GM18505 (cell line): ENCODE measurements at regions not wholly inside any gene's neighbourhood (a gene's known extent, or its start where the extent isn't known, plus 50 kb on each side); places are given as distances from the start of the nearest gene placed in this dataset.
"Not testable (repeated sequence)": the region's sequence is repeated elsewhere in the genome, so short reads cannot be mapped to it uniquely, and the experiment has no call there.

ENCODE experiments used
- ATAC-seq: cut with Tn5 transposase; IDR thresholded peaks from one replicate; pipeline ENCODE4 v1.9.1; 2021; ENCODE audit not compliant: unreplicated experiment
- POLR2A ChIP-seq: IDR thresholded peaks from 4 replicates; pipeline ENCODE4 v1.6.1; 2011; ENCODE audit warnings: borderline replicate concordance; ENCODE audit not compliant: insufficient read depth, insufficient read length; ENCODE audit errors: extremely low read depth

GRCh38 chr6:81939766-81940165, 187.3 kb upstream of the TENT5A start:
- TF ChIP-seq POLR2A: no peak
- no peak for ATAC-seq

GRCh38 chr6:81938991-81939732, 186.7 kb upstream of the TENT5A start:
- ATAC-seq: no peak

GRCh38 chr6:81938014-81938856, 185.8 kb upstream of the TENT5A start:
- TF ChIP-seq POLR2A: no peak
- peak; percentile 73 for ATAC-seq

More at GRCh38 chr6:81938991-81939732, 186.7 kb upstream of the TENT5A start:
- TF ChIP-seq POLR2A: no peak

- ATAC-seq: no peak
- TF ChIP-seq POLR2A: no peak
Measured at GRCh38 chr6:81937296-81937937, 184.9 kb upstream of the TENT5A start.

- ATAC-seq: no peak
- no peak for TF ChIP-seq POLR2A
Measured at GRCh38 chr6:81934936-81935335, 182.5 kb upstream of the TENT5A start.

- TF ChIP-seq POLR2A: no peak
- ATAC-seq: no peak
Measured at GRCh38 chr6:81933608-81934051, 181.1 kb upstream of the TENT5A start.

GRCh38 chr6:81933089-81933488, 180.6 kb upstream of the TENT5A start:
- ATAC-seq: no peak
- TF ChIP-seq POLR2A: no peak

- not testable (repeated sequence) for ATAC-seq
Measured at GRCh38 chr6:81932448-81932847, 180.0 kb upstream of the TENT5A start.

- ATAC-seq: no peak
- no peak for TF ChIP-seq POLR2A
Measured at GRCh38 chr6:81929828-81930227, 177.3 kb upstream of the TENT5A start.

GRCh38 chr6:81925201-81925600, 172.7 kb upstream of the TENT5A start:
- ATAC-seq: no peak
- no peak for TF ChIP-seq POLR2A

- TF ChIP-seq POLR2A: no peak
- ATAC-seq: no peak
Measured at GRCh38 chr6:81909981-81910900, 157.8 kb upstream of the TENT5A start.

- no peak for ATAC-seq
- TF ChIP-seq POLR2A: no peak
Measured at GRCh38 chr6:81909162-81909561, 156.7 kb upstream of the TENT5A start.
